ENCODE measurements at regions not wholly inside any gene's neighbourhood (a gene's known extent, or its start where the extent isn't known, plus 50 kb on each side); places are given as distances from the start of the nearest gene placed in this dataset.

DNA sequence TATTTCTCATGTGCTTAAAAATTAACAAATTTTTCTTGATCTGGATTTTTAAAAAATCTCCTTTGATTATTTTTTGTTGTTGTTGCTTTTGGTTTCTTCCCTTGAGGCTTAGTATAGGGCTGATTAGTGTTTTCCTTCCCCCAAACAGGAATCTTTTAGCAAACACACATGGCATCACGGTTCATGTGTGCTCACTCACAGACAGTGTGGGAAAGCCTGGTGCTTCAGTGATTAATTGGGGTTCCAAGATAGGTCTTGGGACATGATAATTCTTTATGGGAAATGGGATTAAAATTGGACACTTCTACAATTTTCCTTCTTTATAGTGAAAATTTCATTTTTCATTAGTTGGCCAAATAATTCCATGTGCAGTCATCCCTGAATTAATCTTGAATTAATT lies 153.9 kb upstream of the SOX11 start:
- TF ChIP-seq, protein P1, sequence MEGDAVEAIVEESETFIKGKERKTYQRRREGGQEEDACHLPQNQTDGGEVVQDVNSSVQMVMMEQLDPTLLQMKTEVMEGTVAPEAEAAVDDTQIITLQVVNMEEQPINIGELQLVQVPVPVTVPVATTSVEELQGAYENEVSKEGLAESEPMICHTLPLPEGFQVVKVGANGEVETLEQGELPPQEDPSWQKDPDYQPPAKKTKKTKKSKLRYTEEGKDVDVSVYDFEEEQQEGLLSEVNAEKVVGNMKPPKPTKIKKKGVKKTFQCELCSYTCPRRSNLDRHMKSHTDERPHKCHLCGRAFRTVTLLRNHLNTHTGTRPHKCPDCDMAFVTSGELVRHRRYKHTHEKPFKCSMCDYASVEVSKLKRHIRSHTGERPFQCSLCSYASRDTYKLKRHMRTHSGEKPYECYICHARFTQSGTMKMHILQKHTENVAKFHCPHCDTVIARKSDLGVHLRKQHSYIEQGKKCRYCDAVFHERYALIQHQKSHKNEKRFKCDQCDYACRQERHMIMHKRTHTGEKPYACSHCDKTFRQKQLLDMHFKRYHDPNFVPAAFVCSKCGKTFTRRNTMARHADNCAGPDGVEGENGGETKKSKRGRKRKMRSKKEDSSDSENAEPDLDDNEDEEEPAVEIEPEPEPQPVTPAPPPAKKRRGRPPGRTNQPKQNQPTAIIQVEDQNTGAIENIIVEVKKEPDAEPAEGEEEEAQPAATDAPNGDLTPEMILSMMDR (IDR thresholded peaks at IDR 0.05; ENCODE audit: borderline replicate concordance), result no peak
- no peaks in the 10 kb centered on the region for H3K36me3 ChIP-seq
- intact Hi-C loops (cut with micrococcal nuclease), result no loop called here

DNA sequence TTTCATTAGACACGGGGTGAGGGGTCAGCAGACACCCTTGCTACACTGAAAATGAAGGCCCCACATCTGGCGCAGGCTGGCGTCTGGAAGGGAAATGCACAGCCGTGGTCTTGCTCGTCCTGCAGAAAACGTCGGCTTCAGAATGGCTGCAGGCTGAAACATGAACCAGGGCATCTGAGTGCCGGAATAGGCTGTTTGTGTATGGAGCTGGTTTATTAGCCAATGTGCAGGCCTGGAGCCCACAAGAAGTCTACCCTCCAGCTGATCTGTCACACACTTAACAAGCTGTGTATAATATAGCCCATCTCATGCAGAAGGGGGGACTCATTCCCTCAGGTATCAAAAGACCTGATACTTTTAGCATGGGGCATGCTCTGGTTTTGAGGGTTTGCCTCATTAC lies 153.4 kb upstream of the SOX11 start:
- Histone ChIP-seq H3K27me3 (ENCODE audit: low read depth) (peaks cover 18% of the 10 kb centered on the region), H3K4me1 (peaks cover 8% of the 10 kb centered on the region), H3K36me3 (no peaks in the 10 kb centered on the region), H3K9me3 (replicated peaks) (peaks cover under 1% of the 10 kb centered on the region), H3K27ac (replicated peaks) (no peak overlapping the region), H3K4me3 (no peak overlapping the region)
- no peak for DNase-seq
- intact Hi-C loops (cut with micrococcal nuclease), result no loop called here
- TF ChIP-seq, protein P1 (IDR thresholded peaks at IDR 0.05; ENCODE audit: borderline replicate concordance), result no peak

More for the DNA sequence above, 153.9 kb upstream of the SOX11 start:
- peaks cover 18% of the 10 kb centered on the region for H3K27me3 ChIP-seq (ENCODE audit: low read depth)
- peaks cover 8% of the 10 kb centered on the region for H3K4me1 ChIP-seq
- no peak overlapping the region for H3K27ac ChIP-seq (replicated peaks)
- no peaks in the 10 kb centered on the region for H3K9me3 ChIP-seq (replicated peaks)
- DNase-seq, result no peak
- H3K4me3 ChIP-seq, result no peak overlapping the region

DNA sequence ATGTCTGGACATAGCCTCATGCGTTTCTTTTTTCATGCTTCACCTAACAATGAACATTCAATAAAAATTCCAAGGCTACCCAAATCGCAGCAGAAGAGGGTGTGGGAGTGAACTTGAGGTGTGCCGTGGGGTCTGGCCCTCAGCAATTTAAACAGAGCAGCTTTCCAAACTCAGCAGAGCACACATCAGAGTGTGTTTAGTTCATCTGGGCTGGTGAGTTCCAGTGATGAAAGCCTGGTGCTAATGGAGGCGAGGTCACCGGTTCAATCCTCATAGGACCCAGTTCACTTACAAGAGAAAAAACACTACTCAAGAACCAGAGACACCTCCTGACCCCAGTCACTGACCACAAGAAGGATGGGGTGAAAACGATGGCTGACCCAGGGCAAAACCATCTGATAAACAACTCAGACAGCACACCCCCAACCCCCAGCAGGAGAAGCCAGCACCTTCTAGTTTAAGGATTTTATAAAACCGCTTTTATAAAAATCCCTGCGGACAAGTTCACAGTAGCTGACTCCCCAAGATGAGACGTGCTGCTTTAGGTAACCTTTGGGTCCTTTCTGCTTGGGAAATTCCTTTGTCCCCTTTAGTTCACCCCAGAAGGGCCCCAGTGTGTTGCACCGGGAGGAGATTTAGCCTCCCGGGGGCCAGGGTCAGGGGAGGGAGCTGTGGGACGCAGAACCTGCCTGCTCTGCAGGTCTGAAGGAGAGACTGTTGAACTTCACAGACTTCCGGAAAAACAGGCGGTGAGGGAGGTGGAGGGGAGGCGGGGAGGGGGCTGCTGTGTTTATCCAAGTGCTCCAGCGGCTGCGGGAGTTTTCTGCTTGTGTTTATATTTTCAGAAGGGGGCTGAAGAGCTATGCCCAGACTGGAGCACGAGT lies 152.7 kb upstream of the SOX11 start:
- Histone ChIP-seq H3K27ac (replicated peaks) (no peak overlapping the region), H3K36me3 (no peaks in the 10 kb centered on the region), H3K4me3 (no peak overlapping the region), H3K4me1 (peaks cover 8% of the 10 kb centered on the region), H3K9me3 (replicated peaks) (peaks cover 8% of the 10 kb centered on the region), H3K27me3 (ENCODE audit: low read depth) (peaks cover 18% of the 10 kb centered on the region)
- intact Hi-C loops (cut with micrococcal nuclease), result no loop called here
- TF ChIP-seq, protein P1 (IDR thresholded peaks at IDR 0.05; ENCODE audit: borderline replicate concordance), result no peak
- no peak for DNase-seq

DNA sequence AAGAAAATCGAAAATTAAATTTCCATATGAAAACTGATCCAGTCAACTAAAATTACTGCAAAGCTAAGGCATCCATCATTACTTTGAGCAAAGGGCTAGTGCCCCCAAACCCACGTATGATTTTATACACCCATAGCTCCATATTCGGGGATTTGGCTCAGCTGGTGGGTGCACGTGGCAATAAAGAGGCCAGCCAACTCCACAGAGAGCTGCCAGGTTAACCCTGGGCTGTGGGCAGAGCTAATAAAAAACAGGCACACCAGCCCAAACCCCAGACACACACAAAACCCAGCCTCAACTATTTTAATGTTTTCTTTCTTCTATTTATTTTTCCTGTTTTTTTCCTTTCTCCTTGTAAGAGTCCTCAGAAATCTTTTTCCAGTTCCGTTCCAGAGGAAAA lies 151.3 kb upstream of the SOX11 start:
- peaks cover 11% of the 10 kb centered on the region for H3K9me3 ChIP-seq (replicated peaks)
- no peaks in the 10 kb centered on the region for H3K36me3 ChIP-seq
- intact Hi-C loops (cut with micrococcal nuclease), result no loop called here
- no peak for DNase-seq
- H3K4me3 ChIP-seq, result no peak overlapping the region
- peaks cover 18% of the 10 kb centered on the region for H3K27me3 ChIP-seq (ENCODE audit: low read depth)
- H3K27ac ChIP-seq (replicated peaks), result no peak overlapping the region
- H3K4me1 ChIP-seq, result peaks cover 8% of the 10 kb centered on the region
- TF ChIP-seq, protein P1 (IDR thresholded peaks at IDR 0.05; ENCODE audit: borderline replicate concordance), result no peak

DNA sequence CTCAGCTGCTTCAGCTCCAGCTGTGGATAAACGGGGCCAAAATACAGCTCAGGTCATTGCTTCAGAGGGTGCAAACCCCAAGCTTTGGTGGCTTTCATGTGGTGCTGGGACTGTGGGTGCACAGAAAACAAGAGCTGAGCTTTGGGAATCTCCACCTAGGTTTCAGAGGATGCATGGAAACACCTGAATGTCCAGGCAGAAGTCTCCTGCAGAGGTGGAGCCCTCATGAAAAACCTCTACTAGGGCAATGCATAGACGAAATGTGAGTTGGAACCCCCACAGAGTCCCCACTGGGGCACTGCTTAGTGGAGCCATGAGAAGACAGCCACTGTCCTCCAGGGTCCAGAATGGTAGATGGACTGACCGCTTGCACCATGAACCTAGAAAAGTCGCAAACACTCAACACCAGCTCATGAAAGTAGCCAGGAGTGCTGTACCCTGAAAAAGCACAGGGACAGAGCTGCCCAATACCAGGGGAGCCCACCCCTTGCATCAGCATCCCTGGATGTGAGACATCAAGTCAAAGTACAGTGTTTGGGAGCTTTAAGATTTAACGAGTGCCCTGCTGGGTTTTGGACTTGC lies 147.9 kb upstream of the SOX11 start:
- Histone ChIP-seq H3K4me3 (no peak overlapping the region), H3K27me3 (ENCODE audit: low read depth) (peaks cover 7% of the 10 kb centered on the region), H3K36me3 (no peaks in the 10 kb centered on the region), H3K9me3 (replicated peaks) (peaks cover 11% of the 10 kb centered on the region), H3K27ac (replicated peaks) (no peak overlapping the region), H3K4me1 (peaks cover 8% of the 10 kb centered on the region)
- no peak for DNase-seq
- TF ChIP-seq, protein P1 (IDR thresholded peaks at IDR 0.05; ENCODE audit: borderline replicate concordance), result no peak
- intact Hi-C loops (cut with micrococcal nuclease), result no loop called here

Data from left ventricle myocardium inferior (tissue), 1 donor.